ENCODE measurements at regions not wholly inside any gene's neighbourhood (a gene's known extent, or its start where the extent isn't known, plus 50 kb on each side); places are given as distances from the start of the nearest gene placed in this dataset.

- TF ChIP-seq EP300 (IDR thresholded peaks at IDR 0.05) (no peak), POLR2A (IDR thresholded peaks at IDR 0.05) (no peak), POLR2AphosphoS5 (IDR thresholded peaks at IDR 0.05) (no peak)
- TF ChIP-seq, protein P1, sequence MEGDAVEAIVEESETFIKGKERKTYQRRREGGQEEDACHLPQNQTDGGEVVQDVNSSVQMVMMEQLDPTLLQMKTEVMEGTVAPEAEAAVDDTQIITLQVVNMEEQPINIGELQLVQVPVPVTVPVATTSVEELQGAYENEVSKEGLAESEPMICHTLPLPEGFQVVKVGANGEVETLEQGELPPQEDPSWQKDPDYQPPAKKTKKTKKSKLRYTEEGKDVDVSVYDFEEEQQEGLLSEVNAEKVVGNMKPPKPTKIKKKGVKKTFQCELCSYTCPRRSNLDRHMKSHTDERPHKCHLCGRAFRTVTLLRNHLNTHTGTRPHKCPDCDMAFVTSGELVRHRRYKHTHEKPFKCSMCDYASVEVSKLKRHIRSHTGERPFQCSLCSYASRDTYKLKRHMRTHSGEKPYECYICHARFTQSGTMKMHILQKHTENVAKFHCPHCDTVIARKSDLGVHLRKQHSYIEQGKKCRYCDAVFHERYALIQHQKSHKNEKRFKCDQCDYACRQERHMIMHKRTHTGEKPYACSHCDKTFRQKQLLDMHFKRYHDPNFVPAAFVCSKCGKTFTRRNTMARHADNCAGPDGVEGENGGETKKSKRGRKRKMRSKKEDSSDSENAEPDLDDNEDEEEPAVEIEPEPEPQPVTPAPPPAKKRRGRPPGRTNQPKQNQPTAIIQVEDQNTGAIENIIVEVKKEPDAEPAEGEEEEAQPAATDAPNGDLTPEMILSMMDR (IDR thresholded peaks at IDR 0.05): no peak
Measured at GRCh38 chr21:20685475-20685874, 312.7 kb upstream of the NCAM2 start.

Measured in gastroesophageal sphincter (tissue), 3 donors.